ENCODE measurements at regions not wholly inside any gene's neighbourhood (a gene's known extent, or its start where the extent isn't known, plus 50 kb on each side); places are given as distances from the start of the nearest gene placed in this dataset.

GRCh38 chr5:18876565-18876964 is 1111.4 kb downstream of the CDH18 start:
- TF ChIP-seq CTCF (optimal IDR thresholded peaks at IDR 0.05 in 1 of 3, IDR thresholded peaks at IDR 0.05 in 1 of 3, conservative IDR thresholded peaks at IDR 0.05 in 1 of 3; ENCODE audit: extremely low read depth in 1 of 3, insufficient read depth in 2 of 3, low read length in 3 of 3) (no peak), EZH2 (IDR thresholded peaks at IDR 0.05; ENCODE audit: low read length) (no peak)
